ENCODE measurements at regions not wholly inside any gene's neighbourhood (a gene's known extent, or its start where the extent isn't known, plus 50 kb on each side); places are given as distances from the start of the nearest gene placed in this dataset.

DNA sequence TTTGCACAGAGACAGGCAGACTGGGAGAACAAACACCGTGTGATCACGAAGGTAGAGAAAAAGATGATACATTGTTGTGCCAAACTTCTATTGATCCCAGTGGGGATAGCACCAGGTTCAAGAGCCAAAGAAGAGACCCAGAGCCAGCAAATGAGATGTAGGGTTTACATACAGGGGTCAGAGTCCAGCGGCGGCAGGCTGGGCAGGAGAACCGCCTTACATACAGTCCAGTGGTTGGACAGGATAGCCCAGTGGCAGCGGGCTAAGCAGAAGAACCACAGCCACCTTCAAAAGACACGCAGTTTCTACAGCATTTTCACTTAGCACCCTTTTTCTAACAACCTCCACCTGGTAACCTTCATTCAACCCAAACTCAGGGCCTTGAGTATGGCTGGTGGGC is 932.8 kb downstream of the SLC4A3 start:
- no peak overlapping the region for H3K27ac ChIP-seq (ENCODE audit: low read depth in 2 of 2, low read length in 2 of 2)
- FAIRE-seq = no peak
- no peak overlapping the region for H3K9ac ChIP-seq (ENCODE audit: low read length in 3 of 3)
- DNase-seq = no peak
- H3K4me3 ChIP-seq (ENCODE audit: low read length in 3 of 3) = no peak overlapping the region
- intact Hi-C loops (cut with DNase I) = no loop called here
- H3K4me1 ChIP-seq (ENCODE audit: control insufficient read depth in 2 of 3, insufficient read depth in 2 of 3, low read depth in 1 of 3, low read length in 3 of 3) = no peaks in the 10 kb centered on the region
- H3K36me3 ChIP-seq (ENCODE audit: control insufficient read depth in 2 of 3, insufficient read depth in 3 of 3, low read length in 3 of 3) = no peaks in the 10 kb centered on the region
- TF ChIP-seq, protein P1, sequence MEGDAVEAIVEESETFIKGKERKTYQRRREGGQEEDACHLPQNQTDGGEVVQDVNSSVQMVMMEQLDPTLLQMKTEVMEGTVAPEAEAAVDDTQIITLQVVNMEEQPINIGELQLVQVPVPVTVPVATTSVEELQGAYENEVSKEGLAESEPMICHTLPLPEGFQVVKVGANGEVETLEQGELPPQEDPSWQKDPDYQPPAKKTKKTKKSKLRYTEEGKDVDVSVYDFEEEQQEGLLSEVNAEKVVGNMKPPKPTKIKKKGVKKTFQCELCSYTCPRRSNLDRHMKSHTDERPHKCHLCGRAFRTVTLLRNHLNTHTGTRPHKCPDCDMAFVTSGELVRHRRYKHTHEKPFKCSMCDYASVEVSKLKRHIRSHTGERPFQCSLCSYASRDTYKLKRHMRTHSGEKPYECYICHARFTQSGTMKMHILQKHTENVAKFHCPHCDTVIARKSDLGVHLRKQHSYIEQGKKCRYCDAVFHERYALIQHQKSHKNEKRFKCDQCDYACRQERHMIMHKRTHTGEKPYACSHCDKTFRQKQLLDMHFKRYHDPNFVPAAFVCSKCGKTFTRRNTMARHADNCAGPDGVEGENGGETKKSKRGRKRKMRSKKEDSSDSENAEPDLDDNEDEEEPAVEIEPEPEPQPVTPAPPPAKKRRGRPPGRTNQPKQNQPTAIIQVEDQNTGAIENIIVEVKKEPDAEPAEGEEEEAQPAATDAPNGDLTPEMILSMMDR (IDR thresholded peaks at IDR 0.05; ENCODE audit: borderline replicate concordance, extremely low read depth, insufficient read depth) = no peak
- H3K27me3 ChIP-seq (ENCODE audit: control insufficient read depth, insufficient read depth, low read length) = no peaks in the 10 kb centered on the region
- H3K9me3 ChIP-seq (ENCODE audit: control insufficient read depth in 2 of 3, insufficient read depth in 1 of 3, low read length in 3 of 3) = no peaks in the 10 kb centered on the region

DNA sequence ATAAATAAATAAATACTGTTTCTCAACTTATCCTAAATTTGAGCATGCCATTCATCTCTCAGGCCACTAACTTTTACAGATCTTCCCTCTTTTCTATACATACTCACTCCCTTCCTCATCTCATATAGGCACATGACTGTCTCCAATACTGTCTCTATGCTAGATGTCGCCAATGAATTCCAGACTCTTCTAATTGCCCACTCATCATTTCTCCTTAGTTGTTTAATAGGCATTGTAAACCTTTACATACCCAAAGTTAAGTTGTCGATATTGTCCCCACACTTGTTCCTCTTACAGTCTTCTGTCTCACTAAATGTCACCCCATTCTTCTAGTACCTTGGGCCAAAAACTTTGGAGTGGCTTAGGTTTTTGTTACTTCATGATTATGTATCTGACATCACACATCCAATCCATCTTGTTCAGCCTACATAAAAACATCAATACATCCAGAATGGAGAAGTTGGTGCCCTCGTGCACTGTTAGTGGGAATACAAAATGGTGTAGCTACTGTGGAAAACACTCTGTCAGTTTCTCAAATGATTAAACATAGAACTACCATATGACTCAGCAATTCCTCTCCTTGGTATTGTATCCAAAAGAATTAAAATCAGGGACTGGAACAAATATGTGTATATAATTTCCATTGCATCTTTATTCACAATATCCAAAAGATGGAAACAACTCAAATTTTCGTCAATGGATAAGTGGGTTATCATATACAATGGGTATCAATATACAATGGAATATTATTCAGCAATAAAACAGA is 935.1 kb downstream of the SLC4A3 start:
- intact Hi-C loops (cut with DNase I) = no loop called here
- Histone ChIP-seq H3K4me1 (ENCODE audit: control insufficient read depth in 2 of 3, insufficient read depth in 2 of 3, low read depth in 1 of 3, low read length in 3 of 3) (no peaks in the 10 kb centered on the region), H3K27ac (ENCODE audit: low read depth in 2 of 2, low read length in 2 of 2) (no peak overlapping the region), H3K9ac (ENCODE audit: low read length in 3 of 3) (no peak overlapping the region), H3K4me3 (ENCODE audit: low read length in 3 of 3) (no peak overlapping the region), H3K27me3 (ENCODE audit: control insufficient read depth, insufficient read depth, low read length) (no peaks in the 10 kb centered on the region), H3K36me3 (ENCODE audit: control insufficient read depth in 2 of 3, insufficient read depth in 3 of 3, low read length in 3 of 3) (no peaks in the 10 kb centered on the region), H3K9me3 (ENCODE audit: control insufficient read depth in 2 of 3, insufficient read depth in 1 of 3, low read length in 3 of 3) (no peaks in the 10 kb centered on the region)
- no peak for FAIRE-seq
- no peak for DNase-seq
- TF ChIP-seq, protein P1 (IDR thresholded peaks at IDR 0.05; ENCODE audit: borderline replicate concordance, extremely low read depth, insufficient read depth) = no peak

DNA sequence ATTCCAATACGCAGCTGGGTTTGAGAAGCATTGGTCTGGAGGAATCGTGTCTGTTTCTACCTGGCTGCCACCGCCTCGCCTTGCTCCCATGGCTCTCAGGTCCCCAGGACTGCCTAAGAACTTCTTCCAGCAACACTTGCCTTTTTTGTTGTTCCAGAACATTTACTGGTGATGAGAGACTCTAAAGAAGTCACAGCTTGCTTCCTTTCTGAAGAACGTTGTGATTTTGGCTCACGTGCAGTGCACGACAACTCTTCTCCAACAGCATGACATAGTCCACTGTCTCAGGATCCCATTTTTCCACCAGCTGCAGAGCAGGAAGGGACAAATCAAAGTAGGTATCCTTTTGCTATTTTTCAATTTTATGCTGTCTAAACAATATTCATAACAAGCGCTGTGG is 940.9 kb downstream of the SLC4A3 start:
- FAIRE-seq = no peak
- H3K27ac ChIP-seq (ENCODE audit: low read depth in 2 of 2, low read length in 2 of 2) = no peak overlapping the region
- intact Hi-C loops (cut with DNase I) = no loop called here

More for the DNA sequence above, 940.9 kb downstream of the SLC4A3 start:
- H3K27me3 ChIP-seq (ENCODE audit: control insufficient read depth, insufficient read depth, low read length) = no peaks in the 10 kb centered on the region
- TF ChIP-seq, protein P1 (IDR thresholded peaks at IDR 0.05; ENCODE audit: borderline replicate concordance, extremely low read depth, insufficient read depth) = no peak
- no peak for DNase-seq
- H3K9me3 ChIP-seq (ENCODE audit: control insufficient read depth in 2 of 3, insufficient read depth in 1 of 3, low read length in 3 of 3) = no peaks in the 10 kb centered on the region
- H3K36me3 ChIP-seq (ENCODE audit: control insufficient read depth in 2 of 3, insufficient read depth in 3 of 3, low read length in 3 of 3) = no peaks in the 10 kb centered on the region
- no peak overlapping the region for H3K4me3 ChIP-seq (ENCODE audit: low read length in 3 of 3)
- no peak overlapping the region for H3K9ac ChIP-seq (ENCODE audit: low read length in 3 of 3)
- H3K4me1 ChIP-seq (ENCODE audit: control insufficient read depth in 2 of 3, insufficient read depth in 2 of 3, low read depth in 1 of 3, low read length in 3 of 3) = no peaks in the 10 kb centered on the region

Data from kidney (tissue), 13 donors.